B cell (primary cell): ENCODE measurements at regions not wholly inside any gene's neighbourhood (a gene's known extent, or its start where the extent isn't known, plus 50 kb on each side); places are given as distances from the start of the nearest gene placed in this dataset.

Experiments used
- ATAC-seq: fragments of 200-7000 bp; cut with Tn5 transposase; one replicate; pipeline ENCODE4 v1.10.0; 2021; ENCODE audit warnings: low read depth, mild to moderate bottlenecking, moderate number of reproducible peaks, moderate library complexity
- CTCF ChIA-PET: fragments of 350-600 bp; sonication (Branson Sonifier 250); formaldehyde crosslinking; loops from one replicate; lab custom pipeline; 2021; ENCODE audit warnings: antibody characterized with exemption, inconsistent platforms; lab: Charles Lee
- POLR2A ChIA-PET: fragments of 350-600 bp; sonication (Branson Sonifier 250); formaldehyde crosslinking; loops from one replicate; lab custom pipeline; 2021; ENCODE audit warnings: antibody characterized with exemption; lab: Charles Lee
- DNase-seq: peaks from one replicate; pipeline ENCODE4 v3.0.0; 2013
- H2AFZ ChIP-seq: 2 replicates; pipeline ENCODE4 v1.6.1; 2012; ENCODE audit warnings: mild to moderate bottlenecking, low read depth, low read length; ENCODE audit not compliant: insufficient read depth, poor library complexity, severe bottlenecking
- H3K27ac ChIP-seq, 2 donors: 1 replicate in 1 of 2; 2 replicates in 1 of 2; pipeline ENCODE4 v1.5.1; 2012 to 2013; ENCODE audit warnings: low read length in 2 of 2, mild to moderate bottlenecking in 2 of 2, moderate library complexity in 1 of 2
- H3K27me3 ChIP-seq, 4 experiments: fragments of 200-600 bp in 1 of 4; sonication (generic) in 1 of 4; replicated peaks in 1 of 4; 1 replicate in 2 of 4; 2 replicates in 2 of 4; pipeline versions ENCODE4 v1.6.1 to v1.7.0; 2013 to 2016; ENCODE audit warnings: low read length in 3 of 4, mild to moderate bottlenecking in 2 of 4, mixed read lengths in 1 of 4, moderate library complexity in 1 of 4; ENCODE audit not compliant: insufficient read depth in 4 of 4, control insufficient read depth in 3 of 4; ENCODE audit errors: control extremely low read depth in 1 of 4
- H3K36me3 ChIP-seq, 2 experiments: replicated peaks in 1 of 2; 1 replicate in 1 of 2; 2 replicates in 1 of 2; pipeline versions ENCODE4 v1.6.1 to v1.7.1; 2013; ENCODE audit warnings: low read length in 1 of 2; ENCODE audit not compliant: insufficient read depth in 2 of 2, control insufficient read depth in 1 of 2; ENCODE audit errors: control extremely low read depth in 1 of 2, extremely low read depth in 1 of 2
- H3K4me1 ChIP-seq, 2 donors: fragments of 200-600 bp in 1 of 2; sonication (generic) in 1 of 2; 1 replicate in 1 of 2; 2 replicates in 1 of 2; pipeline versions ENCODE4 v1.5.1 to v1.6.1; 2013 to 2017; ENCODE audit warnings: low read length in 2 of 2; ENCODE audit not compliant: control insufficient read depth in 2 of 2, insufficient read depth in 2 of 2
- H3K4me2 ChIP-seq: replicated peaks from 2 replicates; pipeline ENCODE3; 2012; ENCODE audit warnings: mild to moderate bottlenecking, low read depth, low read length; ENCODE audit not compliant: poor library complexity, severe bottlenecking
- H3K4me3 ChIP-seq, 5 experiments: fragments of 200-600 bp in 1 of 5; sonication (generic) in 1 of 5; 1 replicate in 3 of 5; 2 replicates in 2 of 5; pipeline versions ENCODE4 v1.5.1 to v1.7.0; 2011 to 2016; ENCODE audit warnings: low read length in 4 of 5, mild to moderate bottlenecking in 4 of 5, low read depth in 2 of 5, control low read depth in 1 of 5, moderate library complexity in 1 of 5; ENCODE audit not compliant: insufficient read depth in 1 of 5; ENCODE audit errors: control extremely low read depth in 1 of 5, extremely low read depth in 1 of 5
- H3K79me2 ChIP-seq: fragments of 200-600 bp; sonication (generic); one replicate; pipeline ENCODE4 v1.6.0; 2016; ENCODE audit warnings: low read length; ENCODE audit not compliant: control insufficient read depth, insufficient read depth
- H3K9ac ChIP-seq: fragments of 200-600 bp; sonication (generic); 2 replicates; pipeline ENCODE4 v1.6.1; 2017; ENCODE audit warnings: mild to moderate bottlenecking, low read length, moderate library complexity
- H3K9me3 ChIP-seq, 3 donors: one replicate each; pipeline versions ENCODE4 v1.6.1 to v1.7.1; 2013; ENCODE audit warnings: low read length in 2 of 3; ENCODE audit not compliant: control insufficient read depth in 2 of 3, insufficient read depth in 1 of 3; ENCODE audit errors: control extremely low read depth in 1 of 3
- H4K20me1 ChIP-seq: 2 replicates; pipeline ENCODE4 v1.6.0; 2012; ENCODE audit warnings: mild to moderate bottlenecking, low read length; ENCODE audit not compliant: insufficient read depth, control insufficient read depth, poor library complexity, severe bottlenecking
- H3K27ac Mint-ChIP-seq: one replicate; pipeline ENCODE4 v1.8.0; 2021; ENCODE audit warnings: mixed read lengths
- H3K27me3 Mint-ChIP-seq: one replicate; pipeline ENCODE4 v1.8.0; 2021; ENCODE audit warnings: mixed read lengths
- H3K4me1 Mint-ChIP-seq: one replicate; pipeline ENCODE4 v1.8.0; 2021; ENCODE audit warnings: mixed read lengths
- H3K4me3 Mint-ChIP-seq: one replicate; pipeline ENCODE4 v1.8.0; 2021; ENCODE audit warnings: mixed read lengths
- H3K9me3 Mint-ChIP-seq: one replicate; pipeline ENCODE4 v1.8.0; 2022; ENCODE audit warnings: mixed read lengths; ENCODE audit not compliant: insufficient read depth
- CTCF ChIP-seq: fragments of 200-600 bp; IDR thresholded peaks from one replicate; pipeline ENCODE4 v1.8.0; 2022; ENCODE audit warnings: antibody characterized with exemption, mild to moderate bottlenecking
- EZH2 ChIP-seq: IDR thresholded peaks from 2 replicates; pipeline ENCODE4 v1.6.1; 2012; ENCODE audit warnings: borderline replicate concordance, low read depth, mild to moderate bottlenecking, moderate library complexity, low read length; ENCODE audit not compliant: insufficient read depth, poor library complexity, severe bottlenecking
- WGBS: methylation state at CpG from one replicate; pipeline ENCODE4 v1.1.5; 2013; ENCODE audit warnings: missing lambda C conversion rate; ENCODE audit not compliant: insufficient coverage; 5-methylcytosine and 5-hydroxymethylcytosine counted together
- intact Hi-C: fragments of 100-400 bp; cut with micrococcal nuclease; formaldehyde crosslinking; loops from one replicate; pipeline ENCODE4 v1.10.0; 2022

GRCh38 chr4:27594922-27595321, 734.3 kb downstream of the STIM2 start:
- H3K27me3 Mint-ChIP-seq = no peaks in the 10 kb centered on the region
- H3K4me3 Mint-ChIP-seq = no peak overlapping the region
- ATAC-seq = no peak
- no peaks in the 10 kb centered on the region for H3K4me1 ChIP-seq
- H3K27me3 ChIP-seq = no peaks in the 10 kb centered on the region
- no peak overlapping the region for H3K9ac ChIP-seq
- intact Hi-C loops = no loop called here
- no peak overlapping the region for H3K27ac Mint-ChIP-seq
- TF ChIP-seq CTCF (no peak), EZH2 (no peak)
- no peak overlapping the region for H3K4me3 ChIP-seq
- H4K20me1 ChIP-seq = no peaks in the 10 kb centered on the region
- H3K4me2 ChIP-seq = no peak overlapping the region
- H3K79me2 ChIP-seq = no peaks in the 10 kb centered on the region
- POLR2A ChIA-PET = no interaction called here
- H2AFZ ChIP-seq = no peak overlapping the region
- CTCF ChIA-PET = no interaction called here
- peaks cover 0 to 3% (median 0%) of the 10 kb centered on the region in 3 donors for H3K9me3 ChIP-seq
- H3K36me3 ChIP-seq = no peaks in the 10 kb centered on the region
- no peak overlapping the region for H3K27ac ChIP-seq
- H3K4me1 Mint-ChIP-seq = no peaks in the 10 kb centered on the region
- no peaks in the 10 kb centered on the region for H3K9me3 Mint-ChIP-seq
- DNase-seq = no peak
- 96% methylated on average over 3 of the region's 5 CpGs for WGBS

- Histone ChIP-seq H3K27me3 (no peaks in the 10 kb centered on the region), H3K36me3 (no peaks in the 10 kb centered on the region), H4K20me1 (no peaks in the 10 kb centered on the region), H3K4me3 (no peak overlapping the region), H3K79me2 (no peaks in the 10 kb centered on the region), H2AFZ (no peak overlapping the region), H3K4me2 (no peak overlapping the region), H3K9me3 (peaks cover 0 to under 1% (median 0%) of the 10 kb centered on the region in 3 donors), H3K27ac (no peak overlapping the region), H3K9ac (no peak overlapping the region), H3K4me1 (no peaks in the 10 kb centered on the region)
- no peaks in the 10 kb centered on the region for H3K9me3 Mint-ChIP-seq
- H3K27ac Mint-ChIP-seq = no peak overlapping the region
- no peak for DNase-seq
- no peaks in the 10 kb centered on the region for H3K4me1 Mint-ChIP-seq
- ATAC-seq = no peak
- ChIA-PET POLR2A (no interaction called here), CTCF (no interaction called here)
- TF ChIP-seq CTCF (no peak), EZH2 (no peak)
- 50% methylated on average over 2 of the region's 10 CpGs for WGBS
- no peaks in the 10 kb centered on the region for H3K27me3 Mint-ChIP-seq
- intact Hi-C loops = no loop called here
- no peak overlapping the region for H3K4me3 Mint-ChIP-seq
Measured at GRCh38 chr4:27595571-27596360, 735.1 kb downstream of the STIM2 start.
